ENCODE measurements at regions not wholly inside any gene's neighbourhood (a gene's known extent, or its start where the extent isn't known, plus 50 kb on each side); places are given as distances from the start of the nearest gene placed in this dataset.

- no peak for TF ChIP-seq EZH2phosphoT487 (IDR thresholded peaks at IDR 0.05; ENCODE audit: borderline replicate concordance, low read length)
- no peak for TF ChIP-seq CTCF (IDR thresholded peaks at IDR 0.05; ENCODE audit: low read depth, low read length, poor library complexity, severe bottlenecking)
Measured at GRCh38 chr10:44858988-44859387, 52.1 kb upstream of the TMEM72 start.

All from DOHH2 (cell line).